Ishikawa (cell line): ENCODE measurements at regions not wholly inside any gene's neighbourhood (a gene's known extent, or its start where the extent isn't known, plus 50 kb on each side); places are given as distances from the start of the nearest gene placed in this dataset.

Experiments
- CEBPB ChIP-seq: IDR thresholded peaks from 2 replicates; pipeline ENCODE4 v1.6.1; 2012
- CREB1 ChIP-seq: IDR thresholded peaks from 2 replicates; pipeline ENCODE4 v1.6.1; 2012; ENCODE audit warnings: low read depth
- EGR1 ChIP-seq: IDR thresholded peaks from 2 replicates; pipeline ENCODE4 v1.6.1; 2012
- EP300 ChIP-seq: IDR thresholded peaks from 2 replicates; pipeline ENCODE4 v1.6.1; 2012; ENCODE audit warnings: borderline replicate concordance
- FOXM1 ChIP-seq: IDR thresholded peaks from 2 replicates; pipeline ENCODE4 v1.6.1; 2012; ENCODE audit warnings: low read depth, borderline replicate concordance
- NFIC ChIP-seq: IDR thresholded peaks from 2 replicates; pipeline ENCODE4 v1.6.1; 2012
- RAD21 ChIP-seq: IDR thresholded peaks from 2 replicates; pipeline ENCODE4 v1.6.1; 2012; ENCODE audit warnings: low read depth
- TAF1 ChIP-seq: IDR thresholded peaks from 2 replicates; pipeline ENCODE4 v1.6.1; 2012; ENCODE audit warnings: low read depth, mild to moderate bottlenecking
- TCF12 ChIP-seq: IDR thresholded peaks from 2 replicates; pipeline ENCODE4 v1.6.1; 2012; ENCODE audit warnings: low read depth
- TEAD4 ChIP-seq: IDR thresholded peaks from 2 replicates; pipeline ENCODE4 v1.6.1; 2012
- YY1 ChIP-seq: IDR thresholded peaks from 2 replicates; pipeline ENCODE4 v1.6.1; 2012; ENCODE audit warnings: low read depth
- ZBTB7A ChIP-seq: IDR thresholded peaks from 2 replicates; pipeline ENCODE4 v1.6.1; 2012; ENCODE audit warnings: low read depth
- TF ChIP-seq, protein P1 (sequence below): IDR thresholded peaks from 2 replicates; pipeline ENCODE4 v1.6.1; 2012
- TF ChIP-seq, protein P2 (sequence below): IDR thresholded peaks from 2 replicates; pipeline ENCODE4 v1.6.1; 2012
- TF ChIP-seq, protein P3 (sequence below): IDR thresholded peaks from 2 replicates; pipeline ENCODE4 v1.6.1; 2012; ENCODE audit warnings: low read depth, mild to moderate bottlenecking

DNA sequence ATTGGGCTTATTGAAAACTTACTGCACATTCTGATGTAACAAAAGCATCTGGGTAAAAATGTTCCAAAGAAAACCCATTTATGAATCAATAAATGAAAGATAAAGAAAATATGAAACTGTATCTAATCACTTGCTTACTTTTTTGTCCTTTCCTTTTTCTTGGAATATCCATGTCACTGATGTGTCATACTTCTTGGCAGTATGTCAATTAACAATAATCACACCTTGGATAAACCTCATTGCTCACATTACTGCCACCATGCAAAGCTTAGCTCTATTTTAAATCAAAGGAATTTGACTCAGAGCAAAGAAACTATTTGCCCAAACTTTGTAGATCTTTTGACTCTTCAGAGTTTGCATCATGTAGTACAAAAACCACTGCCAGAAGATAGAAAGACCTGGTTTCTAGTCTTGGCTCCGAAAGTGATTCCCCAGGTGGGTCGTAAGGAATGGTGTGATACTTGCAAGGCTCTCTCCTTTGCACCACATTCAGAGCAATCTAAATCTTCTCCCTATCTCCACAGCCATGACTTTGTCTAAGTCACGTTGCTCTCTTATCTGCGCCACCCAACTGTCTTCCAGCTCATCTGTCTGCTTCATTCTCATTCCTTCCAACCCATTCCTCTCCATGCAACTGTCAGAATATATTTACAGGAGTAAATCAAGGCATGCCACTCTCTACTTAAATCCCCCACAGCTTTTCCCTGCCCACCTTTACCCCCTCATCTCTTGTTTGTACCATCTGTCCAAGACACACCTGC lies 311.9 kb downstream of the COG6 start:
- TF ChIP-seq TCF12 = no peak
- no peak for TF ChIP-seq NFIC
- no peak for TF ChIP-seq CREB1
- TF ChIP-seq, protein P1, sequence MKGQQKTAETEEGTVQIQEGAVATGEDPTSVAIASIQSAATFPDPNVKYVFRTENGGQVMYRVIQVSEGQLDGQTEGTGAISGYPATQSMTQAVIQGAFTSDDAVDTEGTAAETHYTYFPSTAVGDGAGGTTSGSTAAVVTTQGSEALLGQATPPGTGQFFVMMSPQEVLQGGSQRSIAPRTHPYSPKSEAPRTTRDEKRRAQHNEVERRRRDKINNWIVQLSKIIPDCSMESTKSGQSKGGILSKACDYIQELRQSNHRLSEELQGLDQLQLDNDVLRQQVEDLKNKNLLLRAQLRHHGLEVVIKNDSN = no peak
- TF ChIP-seq, protein P2, sequence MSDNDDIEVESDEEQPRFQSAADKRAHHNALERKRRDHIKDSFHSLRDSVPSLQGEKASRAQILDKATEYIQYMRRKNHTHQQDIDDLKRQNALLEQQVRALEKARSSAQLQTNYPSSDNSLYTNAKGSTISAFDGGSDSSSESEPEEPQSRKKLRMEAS = no peak
- no peak for TF ChIP-seq RAD21
- no peak for TF ChIP-seq YY1
- no peak for TF ChIP-seq TEAD4
- TF ChIP-seq EGR1 = no peak
- no peak for TF ChIP-seq TAF1
- TF ChIP-seq EP300 = no peak
- TF ChIP-seq, protein P3, sequence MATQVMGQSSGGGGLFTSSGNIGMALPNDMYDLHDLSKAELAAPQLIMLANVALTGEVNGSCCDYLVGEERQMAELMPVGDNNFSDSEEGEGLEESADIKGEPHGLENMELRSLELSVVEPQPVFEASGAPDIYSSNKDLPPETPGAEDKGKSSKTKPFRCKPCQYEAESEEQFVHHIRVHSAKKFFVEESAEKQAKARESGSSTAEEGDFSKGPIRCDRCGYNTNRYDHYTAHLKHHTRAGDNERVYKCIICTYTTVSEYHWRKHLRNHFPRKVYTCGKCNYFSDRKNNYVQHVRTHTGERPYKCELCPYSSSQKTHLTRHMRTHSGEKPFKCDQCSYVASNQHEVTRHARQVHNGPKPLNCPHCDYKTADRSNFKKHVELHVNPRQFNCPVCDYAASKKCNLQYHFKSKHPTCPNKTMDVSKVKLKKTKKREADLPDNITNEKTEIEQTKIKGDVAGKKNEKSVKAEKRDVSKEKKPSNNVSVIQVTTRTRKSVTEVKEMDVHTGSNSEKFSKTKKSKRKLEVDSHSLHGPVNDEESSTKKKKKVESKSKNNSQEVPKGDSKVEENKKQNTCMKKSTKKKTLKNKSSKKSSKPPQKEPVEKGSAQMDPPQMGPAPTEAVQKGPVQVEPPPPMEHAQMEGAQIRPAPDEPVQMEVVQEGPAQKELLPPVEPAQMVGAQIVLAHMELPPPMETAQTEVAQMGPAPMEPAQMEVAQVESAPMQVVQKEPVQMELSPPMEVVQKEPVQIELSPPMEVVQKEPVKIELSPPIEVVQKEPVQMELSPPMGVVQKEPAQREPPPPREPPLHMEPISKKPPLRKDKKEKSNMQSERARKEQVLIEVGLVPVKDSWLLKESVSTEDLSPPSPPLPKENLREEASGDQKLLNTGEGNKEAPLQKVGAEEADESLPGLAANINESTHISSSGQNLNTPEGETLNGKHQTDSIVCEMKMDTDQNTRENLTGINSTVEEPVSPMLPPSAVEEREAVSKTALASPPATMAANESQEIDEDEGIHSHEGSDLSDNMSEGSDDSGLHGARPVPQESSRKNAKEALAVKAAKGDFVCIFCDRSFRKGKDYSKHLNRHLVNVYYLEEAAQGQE = no peak
- no peak for TF ChIP-seq FOXM1

DNA sequence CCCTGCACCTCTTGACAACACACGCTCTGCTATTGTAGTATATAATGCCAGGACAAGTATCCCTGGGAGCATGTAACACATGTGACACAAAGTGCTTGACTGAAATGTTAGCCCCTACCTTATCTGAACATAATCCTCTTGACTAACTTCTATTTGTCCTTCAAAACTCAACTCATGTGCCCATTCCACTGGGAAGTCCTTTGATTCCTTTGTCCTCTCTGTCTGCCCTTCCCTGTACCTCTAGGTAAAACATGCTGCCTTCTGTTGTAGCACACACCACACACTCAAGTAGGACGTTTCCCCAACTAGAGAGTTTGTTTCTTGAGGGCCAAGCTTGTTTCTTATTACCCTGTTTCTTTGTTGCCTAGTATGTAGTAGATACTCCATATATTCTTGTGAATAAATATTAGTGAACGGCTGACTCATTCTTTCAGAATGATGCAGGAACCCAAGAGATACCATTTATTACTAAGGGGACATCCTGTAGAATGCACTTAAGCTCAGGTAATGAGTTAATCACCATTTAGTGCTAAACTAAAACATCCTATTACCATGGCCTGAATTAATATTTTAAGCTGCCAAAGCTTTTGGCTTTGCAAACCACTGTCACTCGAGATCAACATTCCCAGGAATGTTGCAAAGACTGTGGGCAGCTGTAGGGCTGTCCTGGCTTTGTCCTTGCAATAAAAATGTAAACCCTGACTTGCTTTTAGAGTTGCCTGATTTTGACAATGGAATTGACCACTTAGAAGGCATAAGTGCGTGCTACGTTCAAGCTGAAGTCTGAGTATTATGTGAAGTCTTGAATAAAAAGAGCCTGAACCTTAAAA lies 313.4 kb downstream of the COG6 start:
- TF ChIP-seq TCF12 (no peak), TAF1 (no peak), FOXM1 (no peak)

DNA sequence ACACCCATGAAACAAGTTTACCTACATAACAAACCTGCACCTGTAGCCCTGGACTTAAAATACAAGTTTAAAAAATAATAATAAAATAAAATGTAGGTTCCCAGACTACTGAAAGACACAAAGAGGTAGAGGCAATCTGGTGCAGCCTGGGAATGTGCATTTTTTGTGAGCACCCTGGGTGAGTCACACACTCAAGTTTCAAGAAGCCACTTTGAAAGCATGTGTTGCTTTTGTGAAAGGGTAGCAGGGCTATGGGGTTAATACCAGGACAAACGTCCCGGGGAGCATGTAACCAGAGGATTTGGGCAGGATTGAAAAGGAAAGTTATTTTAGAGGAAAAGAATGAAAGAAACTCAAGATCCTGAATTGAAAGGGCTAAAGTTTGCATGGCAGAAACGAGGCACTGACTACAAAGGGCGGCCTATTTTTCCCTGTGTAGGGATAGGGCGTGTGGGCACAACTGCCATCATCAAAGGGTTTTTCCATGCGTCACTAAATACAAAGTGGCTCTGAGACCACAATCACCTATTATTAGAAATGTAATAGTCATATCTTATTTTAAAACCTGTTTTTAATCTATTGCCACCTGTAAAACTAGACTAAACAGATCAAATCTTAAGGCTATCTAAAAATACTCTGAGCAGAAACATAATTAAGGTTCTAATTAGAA lies 314.9 kb downstream of the COG6 start:
- TF ChIP-seq CREB1 (no peak), TAF1 (no peak), NFIC (no peak), ZBTB7A (no peak), FOXM1 (no peak), EGR1 (no peak), TEAD4 (no peak), EP300 (no peak), CEBPB (no peak)
- TF ChIP-seq, protein P2 = no peak
- TF ChIP-seq, protein P3 = no peak

DNA sequence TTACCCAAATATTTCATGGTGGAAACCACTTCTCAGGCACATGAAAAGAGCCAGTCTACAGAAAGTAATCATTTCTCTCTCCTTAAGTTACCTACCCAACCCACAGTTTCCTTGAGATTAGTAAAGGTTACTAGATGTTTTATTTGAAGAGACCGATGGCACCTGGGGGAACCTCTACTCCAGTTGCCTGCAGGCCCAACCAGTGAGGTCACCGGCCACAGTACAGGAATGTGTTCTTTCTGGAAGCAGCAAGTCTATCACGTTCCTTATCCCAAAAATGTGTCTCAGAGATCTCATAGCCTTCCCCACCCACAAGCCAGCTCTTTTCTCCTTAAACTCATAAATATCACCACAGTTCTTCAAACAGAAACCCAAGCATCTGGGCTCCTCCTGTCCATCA lies 316.1 kb downstream of the COG6 start:
- TF ChIP-seq RAD21 (no peak), TEAD4 (no peak), EGR1 (no peak), CREB1 (no peak), YY1 (no peak), FOXM1 (no peak), TAF1 (no peak), CEBPB (no peak), EP300 (no peak), ZBTB7A (no peak), TCF12 (no peak)
- TF ChIP-seq, protein P2 = no peak
- TF ChIP-seq, protein P1 = no peak
- TF ChIP-seq, protein P3 = no peak
